Right cardiac atrium (tissue), 5 donors: ENCODE measurements at regions not wholly inside any gene's neighbourhood (a gene's known extent, or its start where the extent isn't known, plus 50 kb on each side); places are given as distances from the start of the nearest gene placed in this dataset.
"Not testable (repeated sequence)": the region's sequence is repeated elsewhere in the genome, so short reads cannot be mapped to it uniquely, and the experiment has no call there.

ENCODE experiments used
- ATAC-seq, 2 donors: fragments of 200-7000 bp; cut with Tn5 transposase; one replicate each; pipeline versions ENCODE4 v1.8.0 to v1.9.1; 2020; ENCODE audit warnings: moderate library complexity in 2 of 2, mild to moderate bottlenecking in 1 of 2
- DNase-seq, 3 donors: peaks; one replicate each; pipeline ENCODE4 v3.0.0-alpha.2; 2020
- H3K27ac ChIP-seq: one replicate; pipeline ENCODE4 v1.5.1; 2013; ENCODE audit warnings: mild to moderate bottlenecking, low read length, control low read depth, moderate library complexity
- H3K27me3 ChIP-seq: one replicate; pipeline ENCODE4 v1.6.1; 2013; ENCODE audit not compliant: control insufficient read depth, insufficient read depth
- H3K4me1 ChIP-seq: one replicate; pipeline ENCODE4 v1.6.1; 2013; ENCODE audit warnings: low read length; ENCODE audit not compliant: control insufficient read depth, insufficient read depth
- H3K4me3 ChIP-seq: one replicate; pipeline ENCODE4 v1.5.1; 2013; ENCODE audit warnings: low read length, control low read depth
- H3K9me3 ChIP-seq: one replicate; pipeline ENCODE4 v1.6.1; 2013; ENCODE audit warnings: low read length; ENCODE audit not compliant: control insufficient read depth
- WGBS: extraction: QIAGEN DNeasy Blood & Tissue Kit; methylation state at CpG from one replicate; pipeline ENCODE4 v1.1.7; 2013; 5-methylcytosine and 5-hydroxymethylcytosine counted together
- intact Hi-C, 4 donors: fragments of 100-400 bp; cut with DNase I; formaldehyde crosslinking; loops; one replicate each; pipeline versions ENCODE4 v1.11.0 to v1.14.0; 2022 to 2023
- donor health status: healthy with polysubstance abuse.
- donor health status: DM: no; HTN: yes; CAD: no.
- donor health status: DM: no; HTN: no; CAD: no.
- donor health status: DM: no; HTN: yes; CAD: no; lungs with severe emphysema.
- donor health status: DM: yes; HTN: yes; CAD: no.

DNA sequence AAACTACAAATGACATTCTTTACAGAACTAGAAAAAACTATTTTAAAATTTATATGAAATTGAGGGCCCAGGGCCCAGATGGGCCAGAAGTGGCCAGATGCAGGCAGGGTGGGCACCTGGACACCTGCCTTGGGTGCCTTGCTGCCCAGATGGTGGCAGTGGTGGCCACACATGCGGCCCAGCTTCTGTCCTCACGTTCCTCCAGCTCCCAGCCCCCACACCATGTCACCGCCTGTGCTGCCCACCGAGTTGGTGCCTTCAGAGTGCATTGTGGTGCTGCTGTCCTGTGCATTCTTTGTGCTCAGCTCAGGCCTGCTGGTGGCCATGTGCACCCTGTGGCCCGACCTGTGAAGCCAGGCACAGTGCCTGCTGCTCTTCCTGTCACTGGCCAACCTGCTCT lies 216.8 kb upstream of the CXADR start:
- H3K27me3 ChIP-seq = no peaks in the 10 kb centered on the region
- H3K4me1 ChIP-seq = no peaks in the 10 kb centered on the region
- H3K27ac ChIP-seq = no peak overlapping the region
- whole genome bisulfite sequencing = 67% methylated on average over 5 of the region's 5 CpGs
- intact Hi-C loops = no loop called here
- H3K9me3 ChIP-seq = no peaks in the 10 kb centered on the region
- no peak overlapping the region for H3K4me3 ChIP-seq
- DNase-seq (no peak), ATAC-seq (no peak)

DNA sequence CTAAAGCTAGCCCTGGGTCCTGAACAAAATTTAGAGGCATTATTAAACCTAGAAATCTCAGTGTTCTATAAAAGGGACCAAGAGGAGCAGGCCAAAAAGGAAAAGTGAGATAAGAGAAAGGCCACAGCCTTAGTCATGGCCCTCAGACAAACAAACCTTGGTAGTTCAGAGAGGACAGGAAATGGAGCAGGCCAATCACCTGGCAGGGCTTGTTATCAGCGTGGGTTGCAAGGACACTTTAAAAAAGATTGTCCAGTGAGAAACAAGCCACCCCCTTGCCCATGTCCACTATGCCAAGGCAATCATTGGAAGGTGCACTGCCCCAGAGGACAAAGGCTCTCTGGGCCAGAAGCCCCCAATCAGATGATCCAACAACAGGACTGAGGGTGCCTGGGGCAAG lies 213.3 kb upstream of the CXADR start:
- H3K4me3 ChIP-seq, H3K4me1 ChIP-seq, ATAC-seq, DNase-seq, H3K27ac ChIP-seq, H3K9me3 ChIP-seq, intact Hi-C loops, H3K27me3 ChIP-seq: not testable (repeated sequence)
- WGBS = 52% methylated on average over 1 of the region's 1 CpG

DNA sequence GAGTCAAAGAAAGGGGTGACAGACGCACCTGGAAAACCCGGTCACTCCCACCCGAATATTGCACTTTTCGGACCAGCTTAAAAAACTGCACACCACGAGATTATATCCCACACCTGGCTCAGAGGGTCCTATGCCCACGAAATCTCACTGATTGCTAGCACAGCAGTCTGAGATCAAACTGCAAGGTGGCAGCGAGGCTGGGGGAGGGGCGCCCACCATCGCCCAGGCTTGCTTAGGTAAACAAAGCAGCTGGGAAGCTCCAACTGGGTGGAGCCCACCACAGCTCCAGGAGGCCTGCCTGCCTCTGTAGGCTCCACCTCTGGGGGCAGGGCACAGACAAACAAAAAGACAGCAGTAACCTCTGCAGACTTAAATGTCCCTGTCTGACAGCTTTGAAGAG lies 185.1 kb upstream of the CXADR start:
- H3K4me1 ChIP-seq, H3K27ac ChIP-seq, intact Hi-C loops, H3K4me3 ChIP-seq, H3K27me3 ChIP-seq, DNase-seq, ATAC-seq, H3K9me3 ChIP-seq: not testable (repeated sequence)
- WGBS = 72% methylated on average over 9 of the region's 9 CpGs

- 40% methylated on average over 3 of the region's 3 CpGs for WGBS
- no peak overlapping the region for H3K27ac ChIP-seq
- H3K4me1 ChIP-seq = no peaks in the 10 kb centered on the region
- H3K4me3 ChIP-seq = no peak overlapping the region
- ATAC-seq (no peak), DNase-seq (no peak)
- no peaks in the 10 kb centered on the region for H3K27me3 ChIP-seq
- intact Hi-C loops = no loop called here
- H3K9me3 ChIP-seq = no peaks in the 10 kb centered on the region
Measured at GRCh38 chr21:17334484-17334883, 178.4 kb upstream of the CXADR start.

- intact Hi-C loops = no loop called here
Measured at GRCh38 chr21:17340081-17340480, 172.8 kb upstream of the CXADR start.

GRCh38 chr21:17343055-17343454 lies 169.8 kb upstream of the CXADR start:
- Histone ChIP-seq H3K4me3 (no peak overlapping the region), H3K27ac (no peak overlapping the region), H3K27me3 (no peaks in the 10 kb centered on the region), H3K9me3 (no peaks in the 10 kb centered on the region), H3K4me1 (no peaks in the 10 kb centered on the region)
- DNase-seq (no peak), ATAC-seq (no peak)
- intact Hi-C loops = no loop called here
- 16% methylated on average over 2 of the region's 2 CpGs for WGBS

More at GRCh38 chr21:17340081-17340480, 172.8 kb upstream of the CXADR start:
- no peaks in the 10 kb centered on the region for H3K9me3 ChIP-seq
- no peaks in the 10 kb centered on the region for H3K27me3 ChIP-seq
- ATAC-seq (no peak), DNase-seq (no peak)
- H3K27ac ChIP-seq = no peak overlapping the region
- 57% methylated on average over 3 of the region's 3 CpGs for WGBS
- no peak overlapping the region for H3K4me3 ChIP-seq
- no peaks in the 10 kb centered on the region for H3K4me1 ChIP-seq

GRCh38 chr21:17348357-17348756 lies 164.5 kb upstream of the CXADR start:
- intact Hi-C loops = no loop called here
- DNase-seq (no peak), ATAC-seq (no peak)
- no peak overlapping the region for H3K4me3 ChIP-seq
- no peaks in the 10 kb centered on the region for H3K4me1 ChIP-seq
- no peaks in the 10 kb centered on the region for H3K27me3 ChIP-seq
- WGBS = 78% methylated on average over 3 of the region's 3 CpGs
- H3K27ac ChIP-seq = no peak overlapping the region
- no peaks in the 10 kb centered on the region for H3K9me3 ChIP-seq

DNA sequence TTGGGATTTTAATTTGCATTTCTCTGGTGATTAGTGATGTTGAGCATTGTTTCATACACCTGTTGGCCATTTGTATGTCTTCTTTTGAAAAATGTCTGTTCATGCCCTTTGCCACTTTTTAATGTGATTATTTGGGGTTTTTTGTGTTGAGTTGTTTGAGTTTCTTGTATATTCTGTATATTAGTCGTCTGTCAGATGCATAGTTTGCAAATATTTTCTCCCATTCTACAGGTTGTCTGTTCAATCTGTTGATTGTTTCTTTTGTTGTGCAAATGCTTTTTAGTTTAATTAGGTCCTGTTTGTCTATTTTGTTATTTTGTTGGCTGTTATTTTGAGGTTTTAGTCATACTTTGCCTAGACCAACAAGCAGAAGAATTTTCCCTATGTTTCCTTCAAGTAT lies 164.0 kb upstream of the CXADR start:
- Histone ChIP-seq H3K4me3 (no peak overlapping the region), H3K9me3 (no peaks in the 10 kb centered on the region), H3K27me3 (no peaks in the 10 kb centered on the region), H3K4me1 (no peaks in the 10 kb centered on the region), H3K27ac (no peak overlapping the region)
- ATAC-seq (no peak), DNase-seq (no peak)
- intact Hi-C loops = no loop called here
- 64% methylated on average over 1 of the region's 1 CpG for WGBS

- DNase-seq = no peak
- Histone ChIP-seq H3K4me3 (no peak overlapping the region), H3K9me3 (no peaks in the 10 kb centered on the region), H3K27me3 (no peaks in the 10 kb centered on the region), H3K27ac (no peak overlapping the region), H3K4me1 (no peaks in the 10 kb centered on the region)
- 83% methylated on average over 2 of the region's 2 CpGs for WGBS
- no peak for ATAC-seq
- intact Hi-C loops = no loop called here
Measured at GRCh38 chr21:17351766-17352165, 161.1 kb upstream of the CXADR start.

- H3K4me1 ChIP-seq = no peaks in the 10 kb centered on the region
- 82% methylated on average over 3 of the region's 3 CpGs for WGBS
- no peak overlapping the region for H3K27ac ChIP-seq
- no peaks in the 10 kb centered on the region for H3K27me3 ChIP-seq
- H3K4me3 ChIP-seq = no peak overlapping the region
- H3K9me3 ChIP-seq = no peaks in the 10 kb centered on the region
- intact Hi-C loops = no loop called here
- no peak for ATAC-seq
- no peak for DNase-seq
Measured at GRCh38 chr21:17352996-17353655, 159.7 kb upstream of the CXADR start.

DNA sequence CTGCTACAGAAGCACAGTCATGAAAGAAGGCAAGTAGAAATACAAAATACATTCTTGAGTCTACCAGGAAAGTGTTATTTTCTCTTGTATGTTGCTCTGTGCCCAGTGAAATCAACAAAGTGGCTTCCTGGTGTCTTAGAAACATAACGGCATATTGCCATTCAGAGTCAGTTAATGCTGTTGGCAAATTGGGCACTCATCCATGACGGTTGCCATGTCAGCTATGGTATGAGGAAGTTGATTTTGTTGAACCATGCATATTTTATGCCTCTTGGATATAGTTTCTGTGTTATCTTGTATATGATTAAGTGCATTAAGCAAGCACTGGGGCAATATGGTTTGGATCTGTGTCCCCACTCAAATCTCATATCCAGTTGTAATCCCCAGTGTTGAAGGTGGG lies 153.1 kb upstream of the CXADR start:
- Histone ChIP-seq H3K4me3 (no peak overlapping the region), H3K27ac (no peak overlapping the region), H3K27me3 (no peaks in the 10 kb centered on the region), H3K4me1 (no peaks in the 10 kb centered on the region), H3K9me3 (no peaks in the 10 kb centered on the region)
- WGBS = 77% methylated on average over 2 of the region's 2 CpGs
- intact Hi-C loops = no loop called here
- no peak for DNase-seq
- ATAC-seq = no peak

GRCh38 chr21:17368748-17369363 lies 144.0 kb upstream of the CXADR start:
- DNase-seq (no peak), ATAC-seq (no peak)
- Histone ChIP-seq H3K27ac (no peak overlapping the region), H3K4me3 (no peak overlapping the region), H3K9me3 (no peaks in the 10 kb centered on the region), H3K4me1 (no peaks in the 10 kb centered on the region), H3K27me3 (no peaks in the 10 kb centered on the region)
- intact Hi-C loops = no loop called here
- WGBS = 64% methylated on average over 3 of the region's 3 CpGs
